ENCODE measurements at regions not wholly inside any gene's neighbourhood (a gene's known extent, or its start where the extent isn't known, plus 50 kb on each side); places are given as distances from the start of the nearest gene placed in this dataset.

GRCh38 chr11:95392644-95393043 is 161.6 kb upstream of the SESN3 start:
- H3K27ac ChIP-seq (ENCODE audit: low read length), result no peak overlapping the region
- no peak overlapping the region for H3K9ac ChIP-seq (ENCODE audit: low read depth, low read length)
- H3K4me3 ChIP-seq (ENCODE audit: low read length), result no peak overlapping the region
- H3K4me1 ChIP-seq (ENCODE audit: insufficient read depth, low read length), result no peaks in the 10 kb centered on the region
- no peaks in the 10 kb centered on the region for H3K9me3 ChIP-seq (ENCODE audit: insufficient read depth, low read depth, low read length)
- no peaks in the 10 kb centered on the region for H3K27me3 ChIP-seq (ENCODE audit: insufficient read depth, low read length)
- H3K36me3 ChIP-seq (ENCODE audit: insufficient read depth, low read depth, low read length), result no peaks in the 10 kb centered on the region

GRCh38 chr11:95389427-95389826 is 158.4 kb upstream of the SESN3 start:
- no peaks in the 10 kb centered on the region for H3K36me3 ChIP-seq (ENCODE audit: insufficient read depth, low read depth, low read length)
- H3K4me3 ChIP-seq (ENCODE audit: low read length), result no peak overlapping the region
- no peak overlapping the region for H3K27ac ChIP-seq (ENCODE audit: low read length)
- H3K9ac ChIP-seq (ENCODE audit: low read depth, low read length), result no peak overlapping the region
- H3K4me1 ChIP-seq (ENCODE audit: insufficient read depth, low read length), result no peaks in the 10 kb centered on the region
- H3K9me3 ChIP-seq (ENCODE audit: insufficient read depth, low read depth, low read length), result no peaks in the 10 kb centered on the region
- H3K27me3 ChIP-seq (ENCODE audit: insufficient read depth, low read length), result no peaks in the 10 kb centered on the region

- H3K27ac ChIP-seq (ENCODE audit: low read length), result no peak overlapping the region
- no peak overlapping the region for H3K9ac ChIP-seq (ENCODE audit: low read depth, low read length)
- no peaks in the 10 kb centered on the region for H3K36me3 ChIP-seq (ENCODE audit: insufficient read depth, low read depth, low read length)
- no peaks in the 10 kb centered on the region for H3K4me1 ChIP-seq (ENCODE audit: insufficient read depth, low read length)
- no peaks in the 10 kb centered on the region for H3K9me3 ChIP-seq (ENCODE audit: insufficient read depth, low read depth, low read length)
- H3K4me3 ChIP-seq (ENCODE audit: low read length), result no peak overlapping the region
- H3K27me3 ChIP-seq (ENCODE audit: insufficient read depth, low read length), result no peaks in the 10 kb centered on the region
Observed at GRCh38 chr11:95388086-95388485, 157.1 kb upstream of the SESN3 start.

- Histone ChIP-seq H3K4me3 (ENCODE audit: low read length) (no peak overlapping the region), H3K27ac (ENCODE audit: low read length) (no peak overlapping the region), H3K9ac (ENCODE audit: low read depth, low read length) (no peak overlapping the region), H3K9me3 (ENCODE audit: insufficient read depth, low read depth, low read length) (no peaks in the 10 kb centered on the region), H3K36me3 (ENCODE audit: insufficient read depth, low read depth, low read length) (no peaks in the 10 kb centered on the region), H3K4me1 (ENCODE audit: insufficient read depth, low read length) (no peaks in the 10 kb centered on the region), H3K27me3 (ENCODE audit: insufficient read depth, low read length) (no peaks in the 10 kb centered on the region)
Observed at GRCh38 chr11:95387325-95387724, 156.3 kb upstream of the SESN3 start.

GRCh38 chr11:95385577-95385976 is 154.6 kb upstream of the SESN3 start:
- Histone ChIP-seq H3K27ac (ENCODE audit: low read length) (no peak overlapping the region), H3K4me1 (ENCODE audit: insufficient read depth, low read length) (no peaks in the 10 kb centered on the region), H3K27me3 (ENCODE audit: insufficient read depth, low read length) (no peaks in the 10 kb centered on the region), H3K9ac (ENCODE audit: low read depth, low read length) (no peak overlapping the region), H3K9me3 (ENCODE audit: insufficient read depth, low read depth, low read length) (no peaks in the 10 kb centered on the region), H3K36me3 (ENCODE audit: insufficient read depth, low read depth, low read length) (no peaks in the 10 kb centered on the region), H3K4me3 (ENCODE audit: low read length) (no peak overlapping the region)

- Histone ChIP-seq H3K27ac (ENCODE audit: low read length) (no peak overlapping the region), H3K4me3 (ENCODE audit: low read length) (no peak overlapping the region), H3K9me3 (ENCODE audit: insufficient read depth, low read depth, low read length) (no peaks in the 10 kb centered on the region), H3K27me3 (ENCODE audit: insufficient read depth, low read length) (no peaks in the 10 kb centered on the region), H3K36me3 (ENCODE audit: insufficient read depth, low read depth, low read length) (no peaks in the 10 kb centered on the region), H3K4me1 (ENCODE audit: insufficient read depth, low read length) (peaks cover 14% of the 10 kb centered on the region; the same call in 1 of the 2 replicates), H3K9ac (ENCODE audit: low read depth, low read length) (no peak overlapping the region)
Observed at GRCh38 chr11:95379479-95379878, 148.5 kb upstream of the SESN3 start.

GRCh38 chr11:95378789-95379188 is 147.8 kb upstream of the SESN3 start:
- no peaks in the 10 kb centered on the region for H3K27me3 ChIP-seq (ENCODE audit: insufficient read depth, low read length)
- H3K36me3 ChIP-seq (ENCODE audit: insufficient read depth, low read depth, low read length), result no peaks in the 10 kb centered on the region

GRCh38 chr11:95378111-95378510 is 147.1 kb upstream of the SESN3 start:
- Histone ChIP-seq H3K27me3 (ENCODE audit: insufficient read depth, low read length) (no peaks in the 10 kb centered on the region), H3K9ac (ENCODE audit: low read depth, low read length) (no peak overlapping the region), H3K4me3 (ENCODE audit: low read length) (no peak overlapping the region), H3K4me1 (ENCODE audit: insufficient read depth, low read length) (peaks cover 14% of the 10 kb centered on the region; the same call in 1 of the 2 replicates), H3K36me3 (ENCODE audit: insufficient read depth, low read depth, low read length) (no peaks in the 10 kb centered on the region), H3K9me3 (ENCODE audit: insufficient read depth, low read depth, low read length) (no peaks in the 10 kb centered on the region), H3K27ac (ENCODE audit: low read length) (no peak overlapping the region)

More at GRCh38 chr11:95378789-95379188, 147.8 kb upstream of the SESN3 start:
- Histone ChIP-seq H3K9ac (ENCODE audit: low read depth, low read length) (no peak overlapping the region), H3K9me3 (ENCODE audit: insufficient read depth, low read depth, low read length) (no peaks in the 10 kb centered on the region), H3K27ac (ENCODE audit: low read length) (no peak overlapping the region), H3K4me1 (ENCODE audit: insufficient read depth, low read length) (peaks cover 14% of the 10 kb centered on the region; the same call in 1 of the 2 replicates), H3K4me3 (ENCODE audit: low read length) (no peak overlapping the region)

- Histone ChIP-seq H3K9ac (ENCODE audit: low read depth, low read length) (no peak overlapping the region), H3K4me3 (ENCODE audit: low read length) (no peak overlapping the region), H3K27ac (ENCODE audit: low read length) (no peak overlapping the region), H3K9me3 (ENCODE audit: insufficient read depth, low read depth, low read length) (no peaks in the 10 kb centered on the region), H3K27me3 (ENCODE audit: insufficient read depth, low read length) (no peaks in the 10 kb centered on the region), H3K4me1 (ENCODE audit: insufficient read depth, low read length) (peaks cover 14% of the 10 kb centered on the region; the same call in 1 of the 2 replicates), H3K36me3 (ENCODE audit: insufficient read depth, low read depth, low read length) (no peaks in the 10 kb centered on the region)
Observed at GRCh38 chr11:95375886-95376285, 144.9 kb upstream of the SESN3 start.

- Histone ChIP-seq H3K4me1 (ENCODE audit: insufficient read depth, low read length) (peaks cover 14% of the 10 kb centered on the region; the same call in 1 of the 2 replicates), H3K9ac (ENCODE audit: low read depth, low read length) (no peak overlapping the region), H3K27me3 (ENCODE audit: insufficient read depth, low read length) (no peaks in the 10 kb centered on the region), H3K9me3 (ENCODE audit: insufficient read depth, low read depth, low read length) (no peaks in the 10 kb centered on the region), H3K27ac (ENCODE audit: low read length) (no peak overlapping the region), H3K36me3 (ENCODE audit: insufficient read depth, low read depth, low read length) (no peaks in the 10 kb centered on the region), H3K4me3 (ENCODE audit: low read length) (no peak overlapping the region)
Observed at GRCh38 chr11:95375451-95375850, 144.4 kb upstream of the SESN3 start.

- no peaks in the 10 kb centered on the region for H3K9me3 ChIP-seq (ENCODE audit: insufficient read depth, low read depth, low read length)
- no peaks in the 10 kb centered on the region for H3K36me3 ChIP-seq (ENCODE audit: insufficient read depth, low read depth, low read length)
- no peak overlapping the region for H3K27ac ChIP-seq (ENCODE audit: low read length)
- no peak overlapping the region for H3K9ac ChIP-seq (ENCODE audit: low read depth, low read length)
- H3K4me3 ChIP-seq (ENCODE audit: low read length), result no peak overlapping the region
- peaks cover 9% of the 10 kb centered on the region; the same call in 1 of the 2 replicates for H3K4me1 ChIP-seq (ENCODE audit: insufficient read depth, low read length)
- no peaks in the 10 kb centered on the region for H3K27me3 ChIP-seq (ENCODE audit: insufficient read depth, low read length)
Observed at GRCh38 chr11:95374105-95374504, 143.1 kb upstream of the SESN3 start.

- H3K9ac ChIP-seq (ENCODE audit: low read depth, low read length), result no peak overlapping the region
- H3K27ac ChIP-seq (ENCODE audit: low read length), result no peak overlapping the region
- no peaks in the 10 kb centered on the region for H3K27me3 ChIP-seq (ENCODE audit: insufficient read depth, low read length)
- H3K4me3 ChIP-seq (ENCODE audit: low read length), result no peak overlapping the region
- no peaks in the 10 kb centered on the region for H3K36me3 ChIP-seq (ENCODE audit: insufficient read depth, low read depth, low read length)
- no peaks in the 10 kb centered on the region for H3K9me3 ChIP-seq (ENCODE audit: insufficient read depth, low read depth, low read length)
- H3K4me1 ChIP-seq (ENCODE audit: insufficient read depth, low read length), result peaks cover 7% of the 10 kb centered on the region; the same call in 1 of the 2 replicates
Observed at GRCh38 chr11:95373241-95373640, 142.2 kb upstream of the SESN3 start.

Data from iPS-20b (cell line).